Uterus (tissue), 2 donors: ENCODE measurements at regions not wholly inside any gene's neighbourhood (a gene's known extent, or its start where the extent isn't known, plus 50 kb on each side); places are given as distances from the start of the nearest gene placed in this dataset.

Source experiments
- CTCF ChIP-seq, 4 experiments: fragments of 200-600 bp in 2 of 4; fragments of 450-650 bp in 2 of 4; sonication (generic) in 2 of 4; IDR thresholded peaks; one replicate each; pipeline ENCODE4 v1.5.1; 2016 to 2019; ENCODE audit warnings: antibody characterized with exemption in 4 of 4, mild to moderate bottlenecking in 2 of 4, moderate library complexity in 1 of 4
- POLR2A ChIP-seq, 2 donors: fragments of 450-650 bp; IDR thresholded peaks; one replicate each; pipeline ENCODE4 v1.6.1; 2016; ENCODE audit warnings: antibody characterized with exemption in 2 of 2, mild to moderate bottlenecking in 1 of 2, moderate library complexity in 1 of 2

GRCh38 chr13:94914895-94915294, 202.6 kb upstream of the SOX21 start:
- TF ChIP-seq CTCF (IDR thresholded peaks at IDR 0.05) (no peak), POLR2A (IDR thresholded peaks at IDR 0.05) (no peak)
